NCI-H446 (cell line): ENCODE measurements at regions not wholly inside any gene's neighbourhood (a gene's known extent, or its start where the extent isn't known, plus 50 kb on each side); places are given as distances from the start of the nearest gene placed in this dataset.
"Not testable (repeated sequence)": the region's sequence is repeated elsewhere in the genome, so short reads cannot be mapped to it uniquely, and the experiment has no call there.

Source experiments
- DNase-seq, 2 experiments: peaks; one replicate each; lab custom pipeline; 2025; lab: John Stamatoyannopoulos, UW

GRCh38 chr10:124164264-124164663 lies 70.9 kb upstream of the CHST15 start:
- DNase-seq: no peak

- no peak for DNase-seq
Observed at GRCh38 chr10:124162774-124163354, 69.5 kb upstream of the CHST15 start.

GRCh38 chr10:124162136-124162535 lies 68.7 kb upstream of the CHST15 start:
- DNase-seq: no peak

- DNase-seq: no peak
Observed at GRCh38 chr10:124161601-124162000, 68.2 kb upstream of the CHST15 start.

- DNase-seq: no peak
Observed at GRCh38 chr10:124160943-124161582, 67.7 kb upstream of the CHST15 start.

GRCh38 chr10:124160176-124160575 lies 66.8 kb upstream of the CHST15 start:
- no peak for DNase-seq

GRCh38 chr10:124159153-124159552 lies 65.8 kb upstream of the CHST15 start:
- no peak for DNase-seq

GRCh38 chr10:124158592-124158991 lies 65.2 kb upstream of the CHST15 start:
- DNase-seq: no peak

GRCh38 chr10:124157271-124157681 lies 63.9 kb upstream of the CHST15 start:
- DNase-seq: no peak

- no peak for DNase-seq
Observed at GRCh38 chr10:124156524-124157260, 63.3 kb upstream of the CHST15 start.

- no peak for DNase-seq
Observed at GRCh38 chr10:124155781-124156435, 62.5 kb upstream of the CHST15 start.

GRCh38 chr10:124153023-124153826 lies 59.8 kb upstream of the CHST15 start:
- no peak for DNase-seq

- no peak for DNase-seq
Observed at GRCh38 chr10:124152139-124153022, 59.0 kb upstream of the CHST15 start.

- no peak for DNase-seq
Observed at GRCh38 chr10:124151466-124152095, 58.2 kb upstream of the CHST15 start.

GRCh38 chr10:124150807-124151417 lies 57.5 kb upstream of the CHST15 start:
- DNase-seq: no peak

GRCh38 chr10:124150189-124150806 lies 56.9 kb upstream of the CHST15 start:
- DNase-seq: no peak

- no peak for DNase-seq
Observed at GRCh38 chr10:124149189-124150042, 56.0 kb upstream of the CHST15 start.

GRCh38 chr10:124148509-124149188 lies 55.3 kb upstream of the CHST15 start:
- DNase-seq: not testable (repeated sequence)
